Gastrocnemius medialis (tissue), 4 donors: ENCODE measurements at regions not wholly inside any gene's neighbourhood (a gene's known extent, or its start where the extent isn't known, plus 50 kb on each side); places are given as distances from the start of the nearest gene placed in this dataset.

ENCODE experiments used
- CTCF ChIP-seq, 5 experiments: fragments of 450-650 bp in 3 of 5; fragments of 200-600 bp in 2 of 5; sonication (generic) in 2 of 5; IDR thresholded peaks in 4 of 5; conservative IDR thresholded peaks in 1 of 5; 1 replicate in 4 of 5; 2 replicates in 1 of 5; pipeline ENCODE4 v1.5.1; 2016 to 2019; ENCODE audit warnings: antibody characterized with exemption in 5 of 5, mild to moderate bottlenecking in 3 of 5, moderate library complexity in 3 of 5
- POLR2A ChIP-seq, 2 donors: fragments of 450-650 bp; IDR thresholded peaks; one replicate each; pipeline ENCODE4 v1.6.1; 2017; ENCODE audit warnings: antibody characterized with exemption in 2 of 2, mild to moderate bottlenecking in 2 of 2, moderate library complexity in 2 of 2

DNA sequence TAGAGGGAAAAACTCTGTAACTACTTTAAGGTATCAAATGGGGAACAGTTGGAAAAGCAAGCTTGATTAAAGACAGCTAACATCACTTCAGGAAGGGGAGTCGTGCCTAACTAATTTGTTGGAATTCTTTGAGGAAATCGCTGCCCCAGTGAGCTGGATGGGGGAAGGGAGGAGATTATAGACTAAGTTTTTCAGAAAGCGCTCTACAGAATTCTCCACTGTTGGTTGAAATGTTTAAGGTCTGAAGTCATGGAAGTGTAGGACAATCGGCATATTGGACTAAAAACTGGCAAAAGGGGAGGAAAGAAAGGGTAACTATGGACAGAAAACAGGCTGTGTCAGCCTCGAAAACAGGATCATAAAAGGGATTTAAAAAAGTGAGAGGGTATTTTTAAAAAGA lies 229.9 kb upstream of the HMGA2 start:
- TF ChIP-seq CTCF (IDR thresholded peaks at IDR 0.05 in 4 of 5, conservative IDR thresholded peaks at IDR 0.05 in 1 of 5) (no peak), POLR2A (IDR thresholded peaks at IDR 0.05) (no peak)
